ENCODE measurements at regions not wholly inside any gene's neighbourhood (a gene's known extent, or its start where the extent isn't known, plus 50 kb on each side); places are given as distances from the start of the nearest gene placed in this dataset.

DNA sequence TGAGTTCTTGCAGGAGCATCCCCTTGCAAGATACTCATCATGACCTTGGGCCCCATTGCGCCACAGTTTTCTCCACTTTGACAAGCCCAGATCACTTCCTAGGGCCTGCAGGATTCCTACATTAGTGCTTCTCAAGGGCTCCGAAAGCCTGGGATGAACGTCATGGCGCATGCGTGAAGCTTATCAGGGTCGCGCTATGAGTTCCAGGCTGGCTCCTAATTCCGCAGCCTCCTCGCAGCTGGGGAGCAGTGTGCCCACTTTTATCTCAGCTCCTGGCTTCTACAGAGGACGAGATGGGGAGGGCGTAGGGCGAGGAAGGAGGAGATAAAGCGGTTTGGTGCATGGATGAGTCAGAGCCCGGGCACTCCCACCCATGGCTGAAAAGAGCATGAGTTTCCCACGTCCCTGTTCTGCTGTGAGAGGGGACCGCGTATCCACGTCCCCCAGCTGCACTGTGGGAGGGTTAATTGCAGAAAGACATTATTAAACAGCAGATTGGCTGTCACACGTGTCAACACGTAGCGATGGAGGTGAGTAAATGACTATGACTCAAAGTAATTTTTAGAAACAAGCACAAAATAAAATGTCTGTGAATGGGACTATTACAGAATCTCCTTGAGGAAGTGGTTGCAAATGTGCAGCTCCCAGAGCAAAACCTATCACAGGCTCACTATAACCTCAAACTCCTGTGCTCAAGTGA is 72.9 kb upstream of the DSP start (continued):
- TF ChIP-seq NKRF (IDR thresholded peaks at IDR 0.05; ENCODE audit: borderline replicate concordance) (no peak), HMGN3 (IDR thresholded peaks at IDR 0.05; ENCODE audit: borderline replicate concordance, extremely low read depth, insufficient read length, low read depth, low read length) (peak; percentile 36), CBX8 (IDR thresholded peaks at IDR 0.05; ENCODE audit: borderline replicate concordance, extremely low read depth, low read depth, low read length, poor library complexity, severe bottlenecking) (no peak), TEAD4 (IDR thresholded peaks at IDR 0.05; ENCODE audit: low read length) (peak; percentile 87), TEAD4 (CRISPR knock-in tag; IDR thresholded peaks at IDR 0.05; ENCODE audit: borderline replicate concordance) (no peak), CBFA2T3 (IDR thresholded peaks at IDR 0.05) (peak; percentile 97), KAT8 (IDR thresholded peaks at IDR 0.05; ENCODE audit: low read depth) (no peak), SP1 (CRISPR knock-in tag; IDR thresholded peaks at IDR 0.05) (peak; percentile 73), ERF (CRISPR knock-in tag; IDR thresholded peaks at IDR 0.05) (no peak), MTA3 (IDR thresholded peaks at IDR 0.05; ENCODE audit: borderline replicate concordance) (peak; percentile 89), FOXJ3 (CRISPR knock-in tag; IDR thresholded peaks at IDR 0.05) (no peak), IRF2 (CRISPR knock-in tag; IDR thresholded peaks at IDR 0.05) (no peak), SNRNP70 (optimal IDR thresholded peaks at IDR 0.05; ENCODE audit: low read depth, low read length) (no peak), MTA1 (IDR thresholded peaks at IDR 0.05; ENCODE audit: borderline replicate concordance) (peak; percentile 82)
- TF ChIP-seq, protein P1, sequence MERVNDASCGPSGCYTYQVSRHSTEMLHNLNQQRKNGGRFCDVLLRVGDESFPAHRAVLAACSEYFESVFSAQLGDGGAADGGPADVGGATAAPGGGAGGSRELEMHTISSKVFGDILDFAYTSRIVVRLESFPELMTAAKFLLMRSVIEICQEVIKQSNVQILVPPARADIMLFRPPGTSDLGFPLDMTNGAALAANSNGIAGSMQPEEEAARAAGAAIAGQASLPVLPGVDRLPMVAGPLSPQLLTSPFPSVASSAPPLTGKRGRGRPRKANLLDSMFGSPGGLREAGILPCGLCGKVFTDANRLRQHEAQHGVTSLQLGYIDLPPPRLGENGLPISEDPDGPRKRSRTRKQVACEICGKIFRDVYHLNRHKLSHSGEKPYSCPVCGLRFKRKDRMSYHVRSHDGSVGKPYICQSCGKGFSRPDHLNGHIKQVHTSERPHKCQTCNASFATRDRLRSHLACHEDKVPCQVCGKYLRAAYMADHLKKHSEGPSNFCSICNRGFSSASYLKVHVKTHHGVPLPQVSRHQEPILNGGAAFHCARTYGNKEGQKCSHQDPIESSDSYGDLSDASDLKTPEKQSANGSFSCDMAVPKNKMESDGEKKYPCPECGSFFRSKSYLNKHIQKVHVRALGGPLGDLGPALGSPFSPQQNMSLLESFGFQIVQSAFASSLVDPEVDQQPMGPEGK (CRISPR knock-in tag; IDR thresholded peaks at IDR 0.05; ENCODE audit: borderline replicate concordance), result no peak
- TF ChIP-seq, protein P2, sequence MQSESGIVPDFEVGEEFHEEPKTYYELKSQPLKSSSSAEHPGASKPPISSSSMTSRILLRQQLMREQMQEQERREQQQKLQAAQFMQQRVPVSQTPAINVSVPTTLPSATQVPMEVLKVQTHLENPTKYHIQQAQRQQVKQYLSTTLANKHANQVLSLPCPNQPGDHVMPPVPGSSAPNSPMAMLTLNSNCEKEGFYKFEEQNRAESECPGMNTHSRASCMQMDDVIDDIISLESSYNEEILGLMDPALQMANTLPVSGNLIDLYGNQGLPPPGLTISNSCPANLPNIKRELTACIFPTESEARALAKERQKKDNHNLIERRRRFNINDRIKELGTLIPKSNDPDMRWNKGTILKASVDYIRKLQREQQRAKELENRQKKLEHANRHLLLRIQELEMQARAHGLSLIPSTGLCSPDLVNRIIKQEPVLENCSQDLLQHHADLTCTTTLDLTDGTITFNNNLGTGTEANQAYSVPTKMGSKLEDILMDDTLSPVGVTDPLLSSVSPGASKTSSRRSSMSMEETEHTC (IDR thresholded peaks at IDR 0.05), result no peak; the same call in 1 of the 2 replicates
- TF ChIP-seq, protein P3, sequence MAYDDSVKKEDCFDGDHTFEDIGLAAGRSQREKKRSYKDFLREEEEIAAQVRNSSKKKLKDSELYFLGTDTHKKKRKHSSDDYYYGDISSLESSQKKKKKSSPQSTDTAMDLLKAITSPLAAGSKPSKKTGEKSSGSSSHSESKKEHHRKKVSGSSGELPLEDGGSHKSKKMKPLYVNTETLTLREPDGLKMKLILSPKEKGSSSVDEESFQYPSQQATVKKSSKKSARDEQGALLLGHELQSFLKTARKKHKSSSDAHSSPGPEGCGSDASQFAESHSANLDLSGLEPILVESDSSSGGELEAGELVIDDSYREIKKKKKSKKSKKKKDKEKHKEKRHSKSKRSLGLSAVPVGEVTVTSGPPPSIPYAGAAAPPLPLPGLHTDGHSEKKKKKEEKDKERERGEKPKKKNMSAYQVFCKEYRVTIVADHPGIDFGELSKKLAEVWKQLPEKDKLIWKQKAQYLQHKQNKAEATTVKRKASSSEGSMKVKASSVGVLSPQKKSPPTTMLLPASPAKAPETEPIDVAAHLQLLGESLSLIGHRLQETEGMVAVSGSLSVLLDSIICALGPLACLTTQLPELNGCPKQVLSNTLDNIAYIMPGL (CRISPR knock-in tag; IDR thresholded peaks at IDR 0.05), result no peak
- TF ChIP-seq, protein P4, sequence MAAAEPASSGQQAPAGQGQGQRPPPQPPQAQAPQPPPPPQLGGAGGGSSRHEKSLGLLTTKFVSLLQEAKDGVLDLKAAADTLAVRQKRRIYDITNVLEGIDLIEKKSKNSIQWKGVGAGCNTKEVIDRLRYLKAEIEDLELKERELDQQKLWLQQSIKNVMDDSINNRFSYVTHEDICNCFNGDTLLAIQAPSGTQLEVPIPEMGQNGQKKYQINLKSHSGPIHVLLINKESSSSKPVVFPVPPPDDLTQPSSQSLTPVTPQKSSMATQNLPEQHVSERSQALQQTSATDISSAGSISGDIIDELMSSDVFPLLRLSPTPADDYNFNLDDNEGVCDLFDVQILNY (CRISPR knock-in tag; IDR thresholded peaks at IDR 0.05), result 0 out of 2 replicates have a peak, but pooled peaks have one; percentile 40

Data from K562 (cell line).